Pancreas (tissue), 10 donors: ENCODE measurements at regions not wholly inside any gene's neighbourhood (a gene's known extent, or its start where the extent isn't known, plus 50 kb on each side); places are given as distances from the start of the nearest gene placed in this dataset.

Experiments
- ATAC-seq, 4 donors: fragments of 200-7000 bp; cut with Tn5 transposase; one replicate each; pipeline versions ENCODE4 v1.8.0 to v1.9.1; 2020; ENCODE audit warnings: mild to moderate bottlenecking in 4 of 4, moderate library complexity in 4 of 4
- DNase-seq, 6 donors: peaks; one replicate each; pipeline ENCODE4 v3.0.0-alpha.2; 2020
- FAIRE-seq: peaks from 2 replicates; lab custom pipeline; 2012; peaks lifted over from hg19 to GRCh38; lab: Jason Lieb, UNC
- H3K27ac ChIP-seq, 4 donors: fragments of 200-600 bp; sonication (generic); 1 replicate in 3 of 4; 2 replicates in 1 of 4; pipeline versions ENCODE4 v1.5.0 to v1.8.0; 2020
- H3K27me3 ChIP-seq, 4 donors: fragments of 200-600 bp; one replicate each; pipeline ENCODE4 v1.8.0; 2021
- H3K36me3 ChIP-seq, 3 donors: fragments of 200-600 bp; sonication (generic) in 1 of 3; one replicate each; pipeline versions ENCODE4 v1.5.0 to v1.8.0; 2020 to 2021
- H3K4me1 ChIP-seq, 3 donors: fragments of 200-600 bp; one replicate each; pipeline ENCODE4 v1.8.0; 2021
- H3K4me3 ChIP-seq, 4 donors: fragments of 200-600 bp; sonication (generic) in 2 of 4; one replicate each; pipeline versions ENCODE4 v1.5.0 to v1.8.0; 2020 to 2021
- H3K9me3 ChIP-seq, 4 donors: fragments of 200-600 bp; one replicate each; pipeline ENCODE4 v1.8.0; 2021
- WGBS, 2 donors: extraction: QIAGEN DNeasy Blood & Tissue Kit; methylation state at CpG; one replicate each; pipeline ENCODE4 v1.1.7; 2013; 5-methylcytosine and 5-hydroxymethylcytosine counted together
- intact Hi-C, 3 donors: fragments of 100-400 bp; cut with DNase I; formaldehyde crosslinking; loops; one replicate each; pipeline versions ENCODE4 v1.11.1 to v1.14.2; 2022
- TF ChIP-seq, protein P1 (sequence below), 4 donors: fragments of 200-600 bp; sonication (generic) in 3 of 4; IDR thresholded peaks; one replicate each; pipeline versions ENCODE4 v1.5.0 to v1.8.0; 2021; ENCODE audit warnings: antibody characterized with exemption in 4 of 4
- donor health status: healthy with polysubstance abuse.
- donor health status: DM: no; HTN: no; CAD: no; lungs with moderate emphysema.
- donor health status: DM: no; HTN: no; CAD: no.
- donor health status: control.
- donor health status: control.
- donor health status: Bipolar disorder and iron deficiency.
- donor health status: DM: yes; HTN: yes; CAD: no.
- donor health status: DM: no; HTN: no; CAD: no.
- donor health status: DM: no; HTN: no; CAD: no.
- donor health status: DM: yes; HTN: yes; CAD: no.

DNA sequence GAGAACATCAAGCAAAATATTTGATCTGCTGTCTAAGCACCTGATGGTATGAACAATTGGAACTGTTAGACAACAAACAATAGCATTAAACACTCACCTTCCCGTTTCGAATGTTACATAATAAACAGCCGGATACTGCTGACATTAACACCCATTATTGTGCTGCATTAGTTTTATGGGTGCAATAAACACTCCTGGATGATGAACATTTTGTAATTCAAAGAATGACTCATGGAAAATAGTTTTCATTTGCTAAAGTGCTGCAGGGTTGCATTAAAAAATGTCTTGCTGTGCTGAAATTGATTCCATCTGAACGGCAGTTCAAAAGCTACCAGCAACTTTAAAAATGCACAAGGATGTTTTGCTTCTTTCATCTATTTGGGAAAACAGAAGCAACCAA is 100.8 kb upstream of the SORBS2 start:
- 49 to 52% methylated on average over 4 of the region's 4 CpGs for WGBS, 2 donors
- H3K27me3 ChIP-seq: no peaks in the 10 kb centered on the region
- DNase-seq: no peak
- intact Hi-C loops: no loop called here
- no peaks in the 10 kb centered on the region for H3K36me3 ChIP-seq
- H3K4me3 ChIP-seq: no peak overlapping the region
- ATAC-seq: peak in 2 of 4 donors; percentile 24 to 64
- H3K4me1 ChIP-seq: peaks cover 0 to 7% (median 0%) of the 10 kb centered on the region in 3 donors
- FAIRE-seq: no peak
- no peaks in the 10 kb centered on the region for H3K9me3 ChIP-seq
- TF ChIP-seq, protein P1, sequence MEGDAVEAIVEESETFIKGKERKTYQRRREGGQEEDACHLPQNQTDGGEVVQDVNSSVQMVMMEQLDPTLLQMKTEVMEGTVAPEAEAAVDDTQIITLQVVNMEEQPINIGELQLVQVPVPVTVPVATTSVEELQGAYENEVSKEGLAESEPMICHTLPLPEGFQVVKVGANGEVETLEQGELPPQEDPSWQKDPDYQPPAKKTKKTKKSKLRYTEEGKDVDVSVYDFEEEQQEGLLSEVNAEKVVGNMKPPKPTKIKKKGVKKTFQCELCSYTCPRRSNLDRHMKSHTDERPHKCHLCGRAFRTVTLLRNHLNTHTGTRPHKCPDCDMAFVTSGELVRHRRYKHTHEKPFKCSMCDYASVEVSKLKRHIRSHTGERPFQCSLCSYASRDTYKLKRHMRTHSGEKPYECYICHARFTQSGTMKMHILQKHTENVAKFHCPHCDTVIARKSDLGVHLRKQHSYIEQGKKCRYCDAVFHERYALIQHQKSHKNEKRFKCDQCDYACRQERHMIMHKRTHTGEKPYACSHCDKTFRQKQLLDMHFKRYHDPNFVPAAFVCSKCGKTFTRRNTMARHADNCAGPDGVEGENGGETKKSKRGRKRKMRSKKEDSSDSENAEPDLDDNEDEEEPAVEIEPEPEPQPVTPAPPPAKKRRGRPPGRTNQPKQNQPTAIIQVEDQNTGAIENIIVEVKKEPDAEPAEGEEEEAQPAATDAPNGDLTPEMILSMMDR (IDR thresholded peaks at IDR 0.05): no peak
- no peak overlapping the region for H3K27ac ChIP-seq

DNA sequence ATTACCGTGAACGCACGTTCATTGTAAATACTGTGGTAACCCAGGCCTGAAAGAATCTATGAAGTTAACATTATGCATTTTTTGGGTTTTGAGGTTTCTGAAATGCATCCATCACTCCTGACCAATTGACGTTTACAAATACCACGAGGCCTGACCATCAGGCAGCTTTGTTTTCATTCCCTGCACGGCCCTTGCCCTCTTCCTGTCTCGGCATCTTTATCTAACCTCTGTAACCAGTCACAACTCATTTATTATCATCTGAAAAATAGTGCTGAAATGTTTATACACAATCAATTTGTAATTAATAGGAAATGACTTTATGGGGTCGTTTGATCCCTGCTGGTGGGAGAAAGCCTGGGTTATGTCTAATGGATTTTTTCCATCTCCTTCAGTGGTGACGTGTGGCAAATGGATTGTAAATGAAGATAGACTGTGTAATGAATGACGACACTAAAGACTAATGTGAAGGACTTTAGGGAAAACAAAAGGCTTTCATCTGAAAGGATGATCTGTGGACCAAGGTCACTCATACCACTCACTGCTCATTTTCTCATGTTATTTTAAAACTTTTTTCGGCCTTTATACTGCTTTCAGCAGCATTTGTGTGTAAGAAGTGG is 102.7 kb upstream of the SORBS2 start:
- Histone ChIP-seq H3K27ac (no peak overlapping the region), H3K36me3 (no peaks in the 10 kb centered on the region), H3K4me1 (peaks cover 0 to 7% (median 0%) of the 10 kb centered on the region in 3 donors), H3K27me3 (no peaks in the 10 kb centered on the region), H3K4me3 (no peak overlapping the region), H3K9me3 (no peaks in the 10 kb centered on the region)
- FAIRE-seq (no peak), DNase-seq (no peak), ATAC-seq (peak in 1 of 4 donors; percentile 25)
- WGBS, 2 donors: 71 to 76% methylated on average over 11 of the region's 11 CpGs
- TF ChIP-seq, protein P1 (IDR thresholded peaks at IDR 0.05): no peak
- intact Hi-C loops: no loop called here

DNA sequence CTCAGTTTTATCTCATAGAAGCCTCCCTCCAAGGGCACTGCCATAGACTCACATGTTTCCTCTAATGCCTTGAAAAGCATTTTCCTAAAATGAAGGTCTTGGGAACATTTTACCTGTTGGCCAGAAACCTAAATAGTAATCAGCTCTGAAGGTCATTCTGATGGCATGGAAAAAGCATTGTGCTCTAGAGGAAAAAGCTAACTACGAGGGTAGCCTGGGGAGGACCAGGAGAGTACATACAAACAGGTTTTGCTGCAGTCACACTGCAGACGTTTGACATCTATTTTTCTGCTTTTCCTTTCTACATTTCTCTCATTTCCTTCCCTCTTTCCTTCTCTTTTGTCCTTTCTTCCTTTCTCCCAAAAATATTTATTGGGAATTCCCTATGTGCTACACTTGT is 103.3 kb upstream of the SORBS2 start:
- 11 to 13% methylated on average over 2 of the region's 2 CpGs for WGBS, 2 donors
- no peak for FAIRE-seq
- no peak overlapping the region for H3K4me3 ChIP-seq

DNA sequence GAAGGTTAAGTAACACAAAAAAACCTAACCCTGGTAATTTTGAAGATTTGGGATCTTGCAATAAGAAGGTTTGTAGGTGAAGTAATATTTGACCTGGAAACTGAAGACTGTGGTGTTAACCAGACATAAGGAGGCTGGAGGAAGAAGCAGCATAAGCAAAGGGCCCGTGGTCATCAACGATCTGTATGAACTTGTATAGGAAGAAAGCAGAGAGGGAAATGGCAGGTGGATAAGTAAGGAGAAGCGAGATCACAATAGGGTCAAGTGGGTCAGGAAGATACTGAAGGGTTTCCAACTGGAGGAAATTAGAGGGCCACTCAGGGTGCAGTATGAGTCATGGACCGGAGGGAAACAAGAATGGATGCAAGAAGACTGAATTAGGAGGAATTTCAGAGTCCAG is 103.8 kb upstream of the SORBS2 start:
- FAIRE-seq: no peak

More for the DNA sequence above, 103.3 kb upstream of the SORBS2 start:
- DNase-seq (no peak), ATAC-seq (peak; percentile 31 to 84 (median 55))
- no peaks in the 10 kb centered on the region for H3K27me3 ChIP-seq
- intact Hi-C loops: no loop called here
- no peaks in the 10 kb centered on the region for H3K36me3 ChIP-seq
- no peak overlapping the region for H3K27ac ChIP-seq
- TF ChIP-seq, protein P1 (IDR thresholded peaks at IDR 0.05): no peak
- H3K9me3 ChIP-seq: no peaks in the 10 kb centered on the region
- H3K4me1 ChIP-seq: peaks cover 0 to 7% (median 0%) of the 10 kb centered on the region in 3 donors

DNA sequence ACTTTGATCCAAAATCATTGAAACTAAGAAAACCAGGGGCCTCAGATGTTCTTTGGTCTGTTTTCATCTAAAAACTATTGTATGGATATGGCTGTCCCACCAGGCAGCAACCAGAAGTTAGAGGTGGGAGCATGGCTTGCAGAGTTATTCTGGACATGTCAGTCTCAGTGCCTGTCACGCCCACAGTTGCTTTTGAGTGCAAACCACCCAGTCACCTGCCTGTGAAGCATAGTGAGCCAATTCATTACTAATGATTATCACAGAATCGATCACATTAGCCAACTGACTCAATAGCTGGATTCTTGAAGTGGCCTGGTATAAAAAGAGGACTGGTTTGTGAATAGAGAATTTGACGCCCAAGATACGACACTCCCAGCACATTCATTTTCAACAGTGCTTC is 104.2 kb upstream of the SORBS2 start:
- Histone ChIP-seq H3K36me3 (no peaks in the 10 kb centered on the region), H3K4me3 (no peak overlapping the region), H3K27me3 (no peaks in the 10 kb centered on the region), H3K9me3 (no peaks in the 10 kb centered on the region), H3K4me1 (peaks cover 0 to 7% (median 0%) of the 10 kb centered on the region in 3 donors), H3K27ac (no peak overlapping the region)
- ATAC-seq (peak in 1 of 4 donors; percentile 52), DNase-seq (no peak), FAIRE-seq (no peak)
- WGBS, 2 donors: 72 to 78% methylated on average over 4 of the region's 4 CpGs
- intact Hi-C loops: no loop called here
- TF ChIP-seq, protein P1 (IDR thresholded peaks at IDR 0.05): no peak

More for the DNA sequence above, 103.8 kb upstream of the SORBS2 start:
- H3K27me3 ChIP-seq: no peaks in the 10 kb centered on the region
- no peak overlapping the region for H3K4me3 ChIP-seq
- intact Hi-C loops: no loop called here
- no peaks in the 10 kb centered on the region for H3K9me3 ChIP-seq
- TF ChIP-seq, protein P1 (IDR thresholded peaks at IDR 0.05): no peak
- no peak overlapping the region for H3K27ac ChIP-seq
- H3K4me1 ChIP-seq: peaks cover 0 to 7% (median 0%) of the 10 kb centered on the region in 3 donors
- H3K36me3 ChIP-seq: no peaks in the 10 kb centered on the region
- DNase-seq (no peak), ATAC-seq (no peak)
- WGBS, 2 donors: 91 to 97% methylated on average over 4 of the region's 4 CpGs
